Type B pancreatic cell (in vitro differentiated cells): ENCODE measurements at regions not wholly inside any gene's neighbourhood (a gene's known extent, or its start where the extent isn't known, plus 50 kb on each side); places are given as distances from the start of the nearest gene placed in this dataset.

Experiments used
- DNase-seq: peaks from one replicate; pipeline ENCODE4 v3.0.0; 2021; ENCODE audit warnings: mixed read lengths; ENCODE audit not compliant: unreplicated experiment; ENCODE audit errors: extremely low spot score
- H3K27ac Mint-ChIP-seq: 2 replicates; pipeline ENCODE4 v1.8.0; 2021; ENCODE audit warnings: mild to moderate bottlenecking, mixed read lengths
- H3K27me3 Mint-ChIP-seq: 2 replicates; pipeline ENCODE4 v1.8.0; 2021; ENCODE audit warnings: mixed read lengths
- H3K36me3 Mint-ChIP-seq: 2 replicates; pipeline ENCODE4 v1.8.0; 2021; ENCODE audit warnings: mixed read lengths
- H3K4me1 Mint-ChIP-seq: one replicate; pipeline ENCODE4 v1.8.0; 2021; ENCODE audit warnings: mixed read lengths; ENCODE audit not compliant: unreplicated experiment
- H3K4me3 Mint-ChIP-seq: 2 replicates; pipeline ENCODE4 v1.8.0; 2021; ENCODE audit warnings: mild to moderate bottlenecking, mixed read lengths
- H3K9me3 Mint-ChIP-seq: 2 replicates; pipeline ENCODE4 v1.8.0; 2021; ENCODE audit warnings: mixed read lengths
- CTCF ChIP-seq: fragments of 200-600 bp; sonication (generic); conservative IDR thresholded peaks from 2 replicates; pipeline ENCODE4 v1.5.0; 2021; ENCODE audit warnings: antibody characterized with exemption, mild to moderate bottlenecking

- Mint-ChIP-seq H3K4me3 (no peak overlapping the region), H3K27ac (no peak overlapping the region), H3K36me3 (no peaks in the 10 kb centered on the region), H3K9me3 (peaks cover 7% of the 10 kb centered on the region), H3K27me3 (no peaks in the 10 kb centered on the region), H3K4me1 (peaks cover 34% of the 10 kb centered on the region)
- TF ChIP-seq CTCF: no peak
- DNase-seq: no peak
Observed at GRCh38 chr17:13986855-13987254, 82.4 kb upstream of the COX10 start.

- H3K4me1 Mint-ChIP-seq: peaks cover 25% of the 10 kb centered on the region
- no peak for TF ChIP-seq CTCF
- H3K36me3 Mint-ChIP-seq: no peaks in the 10 kb centered on the region
- H3K4me3 Mint-ChIP-seq: no peak overlapping the region
- DNase-seq: no peak
- H3K27me3 Mint-ChIP-seq: no peaks in the 10 kb centered on the region
- peaks cover 6% of the 10 kb centered on the region for H3K9me3 Mint-ChIP-seq
- no peak overlapping the region for H3K27ac Mint-ChIP-seq
Observed at GRCh38 chr17:13989138-13989537, 80.2 kb upstream of the COX10 start.

GRCh38 chr17:13993106-13993505, 76.2 kb upstream of the COX10 start:
- Mint-ChIP-seq H3K27ac (no peak overlapping the region), H3K4me1 (peaks cover 21% of the 10 kb centered on the region), H3K36me3 (no peaks in the 10 kb centered on the region), H3K9me3 (no peaks in the 10 kb centered on the region), H3K4me3 (no peak overlapping the region), H3K27me3 (no peaks in the 10 kb centered on the region)
- no peak for TF ChIP-seq CTCF
- DNase-seq: no peak

- Mint-ChIP-seq H3K4me1 (peaks cover 25% of the 10 kb centered on the region), H3K27me3 (no peaks in the 10 kb centered on the region), H3K36me3 (peaks cover 5% of the 10 kb centered on the region), H3K27ac (no peak overlapping the region), H3K9me3 (no peaks in the 10 kb centered on the region), H3K4me3 (no peak overlapping the region)
- no peak for TF ChIP-seq CTCF
- no peak for DNase-seq
Observed at GRCh38 chr17:13994050-13994449, 75.3 kb upstream of the COX10 start.

- Mint-ChIP-seq H3K27me3 (no peaks in the 10 kb centered on the region), H3K4me3 (peak overlapping the region; percentile 39), H3K4me1 (peaks cover 25% of the 10 kb centered on the region), H3K9me3 (peaks cover 5% of the 10 kb centered on the region), H3K36me3 (peaks cover 10% of the 10 kb centered on the region), H3K27ac (no peak overlapping the region)
- DNase-seq: no peak
- no peak for TF ChIP-seq CTCF
Observed at GRCh38 chr17:13995856-13996271, 73.4 kb upstream of the COX10 start.

GRCh38 chr17:13996276-13996675, 73.0 kb upstream of the COX10 start:
- Mint-ChIP-seq H3K36me3 (peaks cover 13% of the 10 kb centered on the region), H3K27me3 (no peaks in the 10 kb centered on the region), H3K27ac (no peak overlapping the region), H3K4me1 (peaks cover 25% of the 10 kb centered on the region), H3K4me3 (peak overlapping the region; percentile 39), H3K9me3 (peaks cover 5% of the 10 kb centered on the region)
- no peak for DNase-seq
- TF ChIP-seq CTCF: no peak
